ENCODE measurements at regions not wholly inside any gene's neighbourhood (a gene's known extent, or its start where the extent isn't known, plus 50 kb on each side); places are given as distances from the start of the nearest gene placed in this dataset.

GRCh38 chr9:90259311-90260246, 383.0 kb downstream of the DIRAS2 start:
- TF ChIP-seq, protein P1, sequence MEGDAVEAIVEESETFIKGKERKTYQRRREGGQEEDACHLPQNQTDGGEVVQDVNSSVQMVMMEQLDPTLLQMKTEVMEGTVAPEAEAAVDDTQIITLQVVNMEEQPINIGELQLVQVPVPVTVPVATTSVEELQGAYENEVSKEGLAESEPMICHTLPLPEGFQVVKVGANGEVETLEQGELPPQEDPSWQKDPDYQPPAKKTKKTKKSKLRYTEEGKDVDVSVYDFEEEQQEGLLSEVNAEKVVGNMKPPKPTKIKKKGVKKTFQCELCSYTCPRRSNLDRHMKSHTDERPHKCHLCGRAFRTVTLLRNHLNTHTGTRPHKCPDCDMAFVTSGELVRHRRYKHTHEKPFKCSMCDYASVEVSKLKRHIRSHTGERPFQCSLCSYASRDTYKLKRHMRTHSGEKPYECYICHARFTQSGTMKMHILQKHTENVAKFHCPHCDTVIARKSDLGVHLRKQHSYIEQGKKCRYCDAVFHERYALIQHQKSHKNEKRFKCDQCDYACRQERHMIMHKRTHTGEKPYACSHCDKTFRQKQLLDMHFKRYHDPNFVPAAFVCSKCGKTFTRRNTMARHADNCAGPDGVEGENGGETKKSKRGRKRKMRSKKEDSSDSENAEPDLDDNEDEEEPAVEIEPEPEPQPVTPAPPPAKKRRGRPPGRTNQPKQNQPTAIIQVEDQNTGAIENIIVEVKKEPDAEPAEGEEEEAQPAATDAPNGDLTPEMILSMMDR (optimal IDR thresholded peaks at IDR 0.05 in 1 of 3, IDR thresholded peaks at IDR 0.05 in 1 of 3, conservative IDR thresholded peaks at IDR 0.05 in 1 of 3; ENCODE audit: extremely low read depth in 1 of 3, insufficient read depth in 2 of 3, low read length in 3 of 3): no peak
- TF ChIP-seq EZH2 (IDR thresholded peaks at IDR 0.05; ENCODE audit: low read length): no peak

Measured in keratinocyte (primary cell).